AG09319 (cell line): ENCODE measurements at regions not wholly inside any gene's neighbourhood (a gene's known extent, or its start where the extent isn't known, plus 50 kb on each side); places are given as distances from the start of the nearest gene placed in this dataset.

Experiments used
- DNase-seq: peaks from one replicate; pipeline ENCODE4 v3.0.0-alpha.2; 2010; ENCODE audit warnings: low read depth; ENCODE audit errors: extremely low read depth
- CTCF ChIP-seq: IDR thresholded peaks from 2 replicates; pipeline ENCODE4 v1.5.1; 2011; ENCODE audit warnings: low read depth, mild to moderate bottlenecking, inconsistent platforms, low read length, moderate library complexity

- TF ChIP-seq CTCF: peak; percentile 4; the same call in 1 of the 2 replicates
- DNase-seq: no peak
These were observed 294.6 kb downstream of the RDH14 start for GRCh38 chr2:18265614-18266586.

DNA sequence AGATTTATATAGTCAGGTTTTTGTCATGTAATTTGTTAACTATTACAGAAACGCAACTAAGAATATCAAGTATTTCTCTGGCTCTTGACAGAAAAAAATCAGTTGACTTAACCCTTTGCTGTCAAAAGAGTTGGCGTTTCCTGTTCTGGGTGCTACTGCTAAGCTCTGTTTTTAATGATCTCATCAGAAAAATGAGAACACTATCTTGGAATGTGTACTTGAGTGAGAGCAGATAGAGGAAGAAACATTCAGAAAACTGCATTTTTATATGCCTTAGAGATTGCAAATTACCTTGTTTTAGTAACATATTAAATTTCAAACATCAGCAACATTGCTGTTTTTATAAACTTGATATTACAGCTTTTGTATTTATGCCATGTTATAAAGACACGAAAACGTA, 297.9 kb downstream of the RDH14 start:
- DNase-seq: peak; percentile 1
- TF ChIP-seq CTCF: no peak

- no peak for TF ChIP-seq CTCF
- DNase-seq: no peak
These were observed 306.7 kb downstream of the RDH14 start for GRCh38 chr2:18253686-18254197.

GRCh38 chr2:18251486-18251885, 309.0 kb downstream of the RDH14 start:
- DNase-seq: no peak
- TF ChIP-seq CTCF: no peak

- no peak for DNase-seq
- no peak for TF ChIP-seq CTCF
These were observed 313.0 kb downstream of the RDH14 start for GRCh38 chr2:18247282-18248110.

DNA sequence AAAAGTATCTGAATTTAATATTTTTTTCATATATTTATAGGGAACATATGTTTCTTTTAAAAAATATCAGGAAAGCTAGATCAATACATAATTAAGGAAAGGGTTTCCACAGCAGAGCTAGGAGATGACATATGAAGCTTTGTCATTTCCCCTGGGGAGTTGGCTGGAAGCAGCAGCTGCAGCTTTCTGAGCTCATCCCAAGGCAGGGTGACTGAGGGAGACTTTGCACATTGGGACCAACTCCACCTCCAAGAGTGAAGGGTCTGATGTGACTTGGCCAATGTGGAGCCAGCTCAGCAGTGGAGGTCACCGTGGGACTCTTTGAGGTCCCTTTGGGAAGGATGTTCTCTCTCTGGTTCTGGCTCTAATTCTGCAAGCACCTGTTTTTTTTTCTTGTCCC, 315.1 kb downstream of the RDH14 start:
- TF ChIP-seq CTCF: no peak
- DNase-seq: no peak
